ENCODE measurements at regions not wholly inside any gene's neighbourhood (a gene's known extent, or its start where the extent isn't known, plus 50 kb on each side); places are given as distances from the start of the nearest gene placed in this dataset.

- Histone ChIP-seq H3K27me3 (ENCODE audit: control insufficient read depth in 1 of 2, insufficient read depth in 2 of 2, low read length in 2 of 2) (no peaks in the 10 kb centered on the region; a peak in 1 of 5 replicates), H3K4me3 (replicated peaks in 1 of 3; ENCODE audit: insufficient read depth in 1 of 3, low read depth in 2 of 3, low read length in 3 of 3) (peak overlapping the region; percentile 61 to 91 (median 73)), H3K27ac (ENCODE audit: extremely low read length, insufficient read depth, low read length) (peak overlapping the region; percentile 95), H2AFZ (ENCODE audit: low read length) (no peak overlapping the region), H4K20me1 (ENCODE audit: insufficient read depth, low read length) (peaks cover 21% of the 10 kb centered on the region), H3K36me3 (replicated peaks in 1 of 2; ENCODE audit: control insufficient read depth in 1 of 2, insufficient read depth in 2 of 2, low read length in 2 of 2) (peaks cover 1 to 7% of the 10 kb centered on the region in 2 experiments; a peak in 3 of 5 replicates), H3K4me2 (ENCODE audit: low read depth, low read length) (peak overlapping the region; percentile 99), H3K4me1 (ENCODE audit: insufficient read depth, low read length) (peaks cover 53% of the 10 kb centered on the region), H3K9me3 (ENCODE audit: low read length) (no peaks in the 10 kb centered on the region), H3K79me2 (ENCODE audit: insufficient read depth, low read length) (peaks cover 71% of the 10 kb centered on the region), H3K9ac (ENCODE audit: insufficient read depth, low read depth, low read length) (peak overlapping the region; percentile 96)
- peak; percentile 23 for DNase-seq (ENCODE audit: low spot score)
- BruUV-seq (replicated peaks), result TSS peak; percentile 61
- intact Hi-C loops (cut with micrococcal nuclease; ENCODE audit: unreplicated experiment) (loop anchor here (1.0 to 5.0 kb wide), 2 partner anchors 20 to 163 kb away; no protein-coding TSS in a partner anchor), in situ Hi-C loops (cut with HindIII; ENCODE audit: extremely low pct_ligation_motif_present, low pct_unique_long_range_greater_than_20kb) (loop anchor here (5.0 kb wide), 1 partner anchor 163 kb away; no protein-coding TSS in a partner anchor)
- peak; percentile 1 for ATAC-seq
- ChIA-PET POLR2A (interaction anchor here (0.6 to 6.4 kb wide), 29 partner anchors 9 to 508 kb away, joined by 3 to 129 read pairs (median 6); partner anchors contain the start of gene TNRC6C), CTCF (ENCODE audit: low intra/inter-chr PET ratio, low total read pairs) (interaction anchor here (0.9 kb wide), 1 partner anchor 21 kb away, joined by 5 read pairs; no protein-coding TSS in a partner anchor)
- FAIRE-seq, result no peak
- 4% methylated on average over 7 of the region's 9 CpGs for WGBS (ENCODE audit: low lambda C conversion rate)
- TF ChIP-seq MAF1 (CRISPR knock-in tag; IDR thresholded peaks at IDR 0.05; ENCODE audit: borderline replicate concordance), result 0 out of 2 replicates have a peak, but pooled peaks have one; percentile 16
- TF ChIP-seq KMT2A (CRISPR knock-in tag; IDR thresholded peaks at IDR 0.05), result no peak
- no peak for TF ChIP-seq U2AF1 (optimal IDR thresholded peaks at IDR 0.05; ENCODE audit: low read depth, low read length)
- TF ChIP-seq MYPOP (CRISPR knock-in tag; IDR thresholded peaks at IDR 0.05), result 0 out of 2 replicates have a peak, but pooled peaks have one; percentile 31
- TF ChIP-seq ZNF101 (CRISPR knock-in tag; IDR thresholded peaks at IDR 0.05; ENCODE audit: borderline replicate concordance, low read depth), result no peak
- 0 out of 2 replicates have a peak, but pooled peaks have one; percentile 56 for TF ChIP-seq ZNF749 (CRISPR knock-in tag; IDR thresholded peaks at IDR 0.05; ENCODE audit: borderline replicate concordance)
- TF ChIP-seq ZNF766 (CRISPR knock-in tag; IDR thresholded peaks at IDR 0.05; ENCODE audit: borderline replicate concordance), result 0 out of 2 replicates have a peak, but pooled peaks have one; percentile 11
- TF ChIP-seq ZEB1 (IDR thresholded peaks at IDR 0.05; ENCODE audit: insufficient replicate concordance, low read depth), result no peak
- TF ChIP-seq HDAC2 (CRISPR knock-in tag; IDR thresholded peaks at IDR 0.05), result no peak
- TF ChIP-seq ESRRA (CRISPR knock-in tag; IDR thresholded peaks at IDR 0.05; ENCODE audit: low read depth), result no peak
- TF ChIP-seq TAF15 (IDR thresholded peaks at IDR 0.05; ENCODE audit: low read depth, low read length, poor library complexity, severe bottlenecking), result no peak
- TF ChIP-seq ZBTB46 (CRISPR knock-in tag; IDR thresholded peaks at IDR 0.05; ENCODE audit: borderline replicate concordance), result no peak; the same call in 1 of the 2 replicates
- peak; percentile 15; the same call in 1 of the 2 replicates for TF ChIP-seq ZNF891 (CRISPR knock-in tag; IDR thresholded peaks at IDR 0.05)
- TF ChIP-seq BCL6 (CRISPR knock-in tag; IDR thresholded peaks at IDR 0.05), result no peak
- TF ChIP-seq ARID5B (CRISPR knock-in tag; IDR thresholded peaks at IDR 0.05), result no peak
- peak; percentile 21; the same call in 1 of the 2 replicates for TF ChIP-seq NFKB2 (CRISPR knock-in tag; IDR thresholded peaks at IDR 0.05; ENCODE audit: borderline replicate concordance)
- TF ChIP-seq SNRNP70 (IDR thresholded peaks at IDR 0.05; ENCODE audit: low read depth, low read length), result no peak
- 0 out of 2 replicates have a peak, but pooled peaks have one; percentile 0 for TF ChIP-seq DNMT1 (CRISPR knock-in tag; IDR thresholded peaks at IDR 0.05)
Observed at GRCh38 chr17:77450742-77451244, 310.0 kb downstream of the SEC14L1 start.

Data from HepG2 (cell line).